Prostate gland (tissue), 2 donors: ENCODE measurements at regions not wholly inside any gene's neighbourhood (a gene's known extent, or its start where the extent isn't known, plus 50 kb on each side); places are given as distances from the start of the nearest gene placed in this dataset.
"Not testable (repeated sequence)": the region's sequence is repeated elsewhere in the genome, so short reads cannot be mapped to it uniquely, and the experiment has no call there.

ENCODE experiments used
- POLR2AphosphoS5 ChIP-seq: sonication (generic); formaldehyde crosslinking; IDR thresholded peaks from one replicate; pipeline ENCODE4 v1.6.1; 2017; ENCODE audit warnings: antibody characterized with exemption
- TF ChIP-seq, protein P1 (sequence below), 4 experiments: fragments of 200-600 bp in 2 of 4; fragments of 450-650 bp in 2 of 4; sonication (generic) in 2 of 4; IDR thresholded peaks; 1 replicate in 3 of 4; 2 replicates in 1 of 4; pipeline ENCODE4 v1.5.1; 2016 to 2019; ENCODE audit warnings: antibody characterized with exemption in 4 of 4, mild to moderate bottlenecking in 2 of 4, moderate library complexity in 2 of 4

DNA sequence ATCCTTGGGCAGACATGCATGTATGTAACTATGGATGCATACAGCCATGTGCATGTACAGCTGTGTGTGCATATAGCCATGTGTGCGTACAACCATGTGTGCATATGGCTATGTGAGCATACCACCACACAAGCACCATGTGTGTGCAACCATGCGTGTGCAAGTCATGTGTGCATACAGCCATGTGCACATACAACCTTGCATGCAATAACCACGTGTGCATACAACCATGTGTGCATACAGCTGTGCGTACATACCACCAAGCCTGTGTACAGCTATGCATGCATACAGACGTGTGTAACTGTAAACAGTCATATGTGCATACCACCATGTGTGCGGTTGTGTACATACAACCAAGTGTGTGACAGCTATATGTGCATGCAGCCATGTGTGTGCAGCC is 186.4 kb downstream of the LAT start:
- TF ChIP-seq POLR2AphosphoS5 = not testable (repeated sequence)
- TF ChIP-seq, protein P1, sequence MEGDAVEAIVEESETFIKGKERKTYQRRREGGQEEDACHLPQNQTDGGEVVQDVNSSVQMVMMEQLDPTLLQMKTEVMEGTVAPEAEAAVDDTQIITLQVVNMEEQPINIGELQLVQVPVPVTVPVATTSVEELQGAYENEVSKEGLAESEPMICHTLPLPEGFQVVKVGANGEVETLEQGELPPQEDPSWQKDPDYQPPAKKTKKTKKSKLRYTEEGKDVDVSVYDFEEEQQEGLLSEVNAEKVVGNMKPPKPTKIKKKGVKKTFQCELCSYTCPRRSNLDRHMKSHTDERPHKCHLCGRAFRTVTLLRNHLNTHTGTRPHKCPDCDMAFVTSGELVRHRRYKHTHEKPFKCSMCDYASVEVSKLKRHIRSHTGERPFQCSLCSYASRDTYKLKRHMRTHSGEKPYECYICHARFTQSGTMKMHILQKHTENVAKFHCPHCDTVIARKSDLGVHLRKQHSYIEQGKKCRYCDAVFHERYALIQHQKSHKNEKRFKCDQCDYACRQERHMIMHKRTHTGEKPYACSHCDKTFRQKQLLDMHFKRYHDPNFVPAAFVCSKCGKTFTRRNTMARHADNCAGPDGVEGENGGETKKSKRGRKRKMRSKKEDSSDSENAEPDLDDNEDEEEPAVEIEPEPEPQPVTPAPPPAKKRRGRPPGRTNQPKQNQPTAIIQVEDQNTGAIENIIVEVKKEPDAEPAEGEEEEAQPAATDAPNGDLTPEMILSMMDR (IDR thresholded peaks at IDR 0.05) = not testable (repeated sequence)
